H1 (cell line): ENCODE measurements at regions not wholly inside any gene's neighbourhood (a gene's known extent, or its start where the extent isn't known, plus 50 kb on each side); places are given as distances from the start of the nearest gene placed in this dataset.

ENCODE experiments used
- CTCF ChIA-PET: fragments of 300-600 bp; sonication (Branson Sonifier 250); formaldehyde crosslinking; loops from one replicate; lab custom pipeline; 2021; ENCODE audit not compliant: partially characterized antibody; lab: Charles Lee
- POLR2A ChIA-PET: fragments of 300-600 bp; sonication (Branson Sonifier 250); formaldehyde crosslinking; loops from one replicate; lab custom pipeline; 2021; ENCODE audit warnings: inconsistent platforms; ENCODE audit not compliant: partially characterized antibody; lab: Charles Lee
- DNase-seq, 2 experiments: peaks; one replicate each; pipeline versions ENCODE4 v3.0.0 to v3.0.0-alpha.2; 2010 to 2022; ENCODE audit warnings: low spot score in 2 of 2, low read depth in 1 of 2, mixed read lengths in 1 of 2
- FAIRE-seq: peaks from 2 replicates; lab custom pipeline; 2011; peaks lifted over from hg19 to GRCh38; lab: Jason Lieb, UNC
- H2AFZ ChIP-seq: 2 replicates; pipeline ENCODE4 v1.8.1; 2012; ENCODE audit warnings: low read length, inconsistent platforms
- H2AK5ac ChIP-seq: 2 replicates; pipeline ENCODE4 v1.6.1; 2013; ENCODE audit warnings: low read depth, low read length
- H2BK120ac ChIP-seq: replicated peaks from 2 replicates; pipeline ENCODE3; 2013; ENCODE audit warnings: low read depth, low read length, inconsistent platforms
- H2BK12ac ChIP-seq: 2 replicates; pipeline ENCODE4 v1.6.1; 2013; ENCODE audit warnings: low read depth, low read length
- H2BK15ac ChIP-seq: 2 replicates; pipeline ENCODE4 v1.6.1; 2013; ENCODE audit warnings: low read length
- H2BK20ac ChIP-seq: 2 replicates; pipeline ENCODE4 v1.6.1; 2013; ENCODE audit warnings: low read length
- H2BK5ac ChIP-seq: 2 replicates; pipeline ENCODE4 v1.6.1; 2013; ENCODE audit warnings: low read depth, low read length
- H3K14ac ChIP-seq: 2 replicates; pipeline ENCODE4 v1.6.1; 2013; ENCODE audit warnings: inconsistent platforms; ENCODE audit not compliant: insufficient read length
- H3K18ac ChIP-seq: 2 replicates; pipeline ENCODE4 v1.6.1; 2013; ENCODE audit warnings: low read length; ENCODE audit errors: extremely low read depth
- H3K23ac ChIP-seq: 2 replicates; pipeline ENCODE4 v1.6.1; 2013; ENCODE audit warnings: inconsistent platforms; ENCODE audit not compliant: insufficient read length
- H3K23me2 ChIP-seq: 2 replicates; pipeline ENCODE4 v1.6.1; 2013; ENCODE audit warnings: low read depth, low read length
- H3K27ac ChIP-seq: 2 replicates; pipeline ENCODE4 v1.6.1; 2011; ENCODE audit warnings: low read depth, low read length, inconsistent platforms
- H3K27me3 ChIP-seq, 4 experiments: replicated peaks in 1 of 4; 1 replicate in 1 of 4; 2 replicates in 3 of 4; pipeline versions ENCODE4 v1.6.1 to v1.8.1; 2011 to 2013; ENCODE audit warnings: low read length in 3 of 4, mild to moderate bottlenecking in 3 of 4, inconsistent platforms in 2 of 4, mixed read lengths in 2 of 4, moderate library complexity in 1 of 4; ENCODE audit not compliant: control insufficient read depth in 3 of 4, insufficient read depth in 3 of 4; ENCODE audit errors: extremely low read depth in 1 of 4
- H3K36me3 ChIP-seq, 4 experiments: 2 replicates each; pipeline versions ENCODE4 v1.6.1 to v1.8.1; 2011 to 2013; ENCODE audit warnings: mild to moderate bottlenecking in 4 of 4, low read length in 3 of 4, moderate library complexity in 2 of 4, control low read depth in 1 of 4, inconsistent platforms in 1 of 4; ENCODE audit not compliant: insufficient read depth in 4 of 4, control insufficient read depth in 2 of 4
- H3K4ac ChIP-seq: replicated peaks from 2 replicates; pipeline ENCODE3; 2013; ENCODE audit warnings: low read length, low read depth, mixed read lengths, inconsistent platforms; ENCODE audit not compliant: insufficient read length
- H3K4me1 ChIP-seq, 4 experiments: replicated peaks in 1 of 4; 1 replicate in 1 of 4; 2 replicates in 3 of 4; pipeline versions ENCODE4 v1.6.1 to v1.8.1; 2011 to 2013; ENCODE audit warnings: low read length in 3 of 4, inconsistent platforms in 2 of 4, mixed read lengths in 1 of 4; ENCODE audit not compliant: insufficient read depth in 4 of 4, control insufficient read depth in 3 of 4
- H3K4me2 ChIP-seq, 2 experiments: 2 replicates each; pipeline versions ENCODE4 v1.6.1 to v1.8.1; 2011 to 2013; ENCODE audit warnings: low read depth in 2 of 2, low read length in 2 of 2, control low read depth in 1 of 2, inconsistent platforms in 1 of 2, mild to moderate bottlenecking in 1 of 2; ENCODE audit not compliant: insufficient read depth in 1 of 2
- H3K4me3 ChIP-seq, 4 experiments: fragments of 200-600, 300-600 bp in 1 of 4; sonication (generic), shearing (Covaris generic), sonication (Bioruptor Twin) in 1 of 4; 2 replicates each; pipeline versions ENCODE4 v1.5.1 to v1.8.1; 2011 to 2016; ENCODE audit warnings: low read length in 4 of 4, low read depth in 3 of 4, control low read depth in 2 of 4, inconsistent platforms in 2 of 4, mild to moderate bottlenecking in 2 of 4, mixed read lengths in 1 of 4, moderate library complexity in 1 of 4; ENCODE audit not compliant: insufficient read depth in 2 of 4; ENCODE audit errors: extremely low read depth in 1 of 4
- H3K56ac ChIP-seq: replicated peaks from 2 replicates; pipeline ENCODE3; 2013; ENCODE audit warnings: low read depth, mild to moderate bottlenecking, mixed read lengths, low read length, inconsistent platforms; ENCODE audit not compliant: insufficient read length
- H3K79me1 ChIP-seq: 2 replicates; pipeline ENCODE4 v1.6.1; 2013; ENCODE audit warnings: low read depth, low read length, control low read depth
- H3K79me2 ChIP-seq, 2 experiments: 2 replicates each; pipeline versions ENCODE4 v1.6.1 to v1.8.1; 2012 to 2013; ENCODE audit warnings: low read length in 2 of 2, mild to moderate bottlenecking in 2 of 2, inconsistent platforms in 1 of 2; ENCODE audit not compliant: insufficient read depth in 2 of 2, control insufficient read depth in 1 of 2
- H3K9ac ChIP-seq, 4 experiments: replicated peaks in 1 of 4; 1 replicate in 1 of 4; 2 replicates in 3 of 4; pipeline versions ENCODE4 v1.6.1 to v1.8.1; 2011 to 2013; ENCODE audit warnings: low read depth in 3 of 4, low read length in 3 of 4, control low read depth in 2 of 4, mild to moderate bottlenecking in 2 of 4, moderate library complexity in 2 of 4, inconsistent platforms in 1 of 4; ENCODE audit errors: extremely low read depth in 1 of 4
- H3K9me3 ChIP-seq, 2 experiments: 2 replicates each; pipeline versions ENCODE4 v1.6.1 to v1.8.1; 2012 to 2013; ENCODE audit warnings: mild to moderate bottlenecking in 2 of 2, moderate library complexity in 2 of 2, control low read depth in 1 of 2, inconsistent platforms in 1 of 2, low read depth in 1 of 2, low read length in 1 of 2, mixed read lengths in 1 of 2; ENCODE audit not compliant: insufficient read depth in 2 of 2
- H4K20me1 ChIP-seq, 2 experiments: replicated peaks in 1 of 2; 2 replicates each; pipeline versions ENCODE3 to v1.8.1; 2011 to 2013; ENCODE audit warnings: inconsistent platforms in 2 of 2, low read length in 2 of 2, mild to moderate bottlenecking in 1 of 2; ENCODE audit not compliant: insufficient read depth in 2 of 2, control insufficient read depth in 1 of 2
- H4K5ac ChIP-seq: 2 replicates; pipeline ENCODE4 v1.6.1; 2013; ENCODE audit warnings: low read length, low read depth, mixed read lengths, inconsistent platforms; ENCODE audit not compliant: insufficient read length
- H4K8ac ChIP-seq: 2 replicates; pipeline ENCODE4 v1.8.0; 2013; ENCODE audit warnings: mild to moderate bottlenecking, moderate library complexity, low read length, inconsistent platforms; ENCODE audit not compliant: insufficient read depth; ENCODE audit errors: extremely low read depth
- H4K91ac ChIP-seq: replicated peaks from 2 replicates; pipeline ENCODE3; 2013; ENCODE audit warnings: low read length, mixed read lengths, inconsistent platforms; ENCODE audit not compliant: insufficient read length
- ATF3 ChIP-seq: IDR thresholded peaks from 2 replicates; pipeline ENCODE4 v1.6.1; 2011; ENCODE audit warnings: low read depth, mild to moderate bottlenecking, low read length; ENCODE audit not compliant: insufficient read depth
- BCL11A ChIP-seq, 2 experiments: IDR thresholded peaks; one replicate each; pipeline ENCODE4 v1.6.1; 2011; ENCODE audit warnings: low read depth in 2 of 2, low read length in 2 of 2, mild to moderate bottlenecking in 2 of 2
- CREB1 ChIP-seq: IDR thresholded peaks from 2 replicates; pipeline ENCODE4 v1.6.1; 2012; ENCODE audit warnings: inconsistent platforms
- JUN ChIP-seq: IDR thresholded peaks from 2 replicates; pipeline ENCODE4 v1.6.1; 2011; ENCODE audit warnings: low read depth, mild to moderate bottlenecking, improper control_type of control experiment, low read length
- KDM1A ChIP-seq: fragments of 200-600, 300-600 bp; sonication (generic); IDR thresholded peaks from 2 replicates; pipeline ENCODE4 v1.7.1; 2016; ENCODE audit warnings: mild to moderate bottlenecking, low read length, borderline replicate concordance
- KDM5A ChIP-seq: fragments of 200-600 bp; IDR thresholded peaks from 2 replicates; pipeline ENCODE4 v1.7.1; 2012; ENCODE audit warnings: mild to moderate bottlenecking, low read length, inconsistent platforms, mixed read lengths
- RXRA ChIP-seq: IDR thresholded peaks from 2 replicates; pipeline ENCODE4 v1.6.1; 2011; ENCODE audit warnings: low read depth, mild to moderate bottlenecking, low read length, moderate library complexity; ENCODE audit not compliant: insufficient read depth
- SIX5 ChIP-seq: IDR thresholded peaks from 2 replicates; pipeline ENCODE4 v1.6.1; 2011; ENCODE audit warnings: mild to moderate bottlenecking, low read depth, low read length
- SP2 ChIP-seq: IDR thresholded peaks from 2 replicates; pipeline ENCODE4 v1.6.1; 2012; ENCODE audit warnings: mild to moderate bottlenecking, low read length, inconsistent platforms
- TBP ChIP-seq: IDR thresholded peaks from 2 replicates; pipeline ENCODE4 v1.6.1; 2011; ENCODE audit warnings: low read depth, low read length, improper control_type of control experiment
- WGBS, 2 experiments: shearing (Covaris generic) in 1 of 2; methylation state at CpG; one replicate each; pipeline versions ENCODE4 v1.1.6 to v1.1.7; 2013 to 2015; ENCODE audit warnings: low lambda C conversion rate in 2 of 2, mixed read lengths in 2 of 2, inconsistent platforms in 1 of 2, low coverage in 1 of 2, missing lambda C conversion rate in 1 of 2; ENCODE audit not compliant: insufficient replicate concordance in 2 of 2, insufficient coverage in 1 of 2, insufficient read length in 1 of 2; ENCODE audit errors: extremely low coverage in 1 of 2, missing lambda C conversion rate in 1 of 2; 5-methylcytosine and 5-hydroxymethylcytosine counted together
- TF ChIP-seq, protein P1 (sequence below), 3 experiments: IDR thresholded peaks; 1 replicate in 2 of 3; 2 replicates in 1 of 3; pipeline versions ENCODE4 v1.5.1 to v1.6.1; 2011; ENCODE audit warnings: low read length in 3 of 3, mild to moderate bottlenecking in 3 of 3, inconsistent platforms in 2 of 3, low read depth in 1 of 3, moderate library complexity in 1 of 3; ENCODE audit not compliant: insufficient read depth in 1 of 3; ENCODE audit errors: control extremely low read depth in 1 of 3

GRCh38 chr5:104817127-104817526 is 1254.5 kb upstream of the NUDT12 start:
- no peaks in the 10 kb centered on the region for H3K79me1 ChIP-seq
- H4K5ac ChIP-seq = no peak overlapping the region
- H3K4me3 ChIP-seq = no peak overlapping the region
- H4K8ac ChIP-seq = no peak overlapping the region
- DNase-seq (no peak), FAIRE-seq (no peak)
- H4K20me1 ChIP-seq = no peaks in the 10 kb centered on the region
- H3K18ac ChIP-seq = no peak overlapping the region
- no peaks in the 10 kb centered on the region for H3K79me2 ChIP-seq
- H2BK20ac ChIP-seq = no peak overlapping the region
- H3K23me2 ChIP-seq = no peaks in the 10 kb centered on the region
- no peak overlapping the region for H3K27ac ChIP-seq
- H3K23ac ChIP-seq = no peak overlapping the region
- H4K91ac ChIP-seq = no peak overlapping the region
- H3K9ac ChIP-seq = no peak overlapping the region
- ChIA-PET CTCF (no interaction called here), POLR2A (no interaction called here)
- no peak overlapping the region for H3K14ac ChIP-seq
- H3K4ac ChIP-seq = no peak overlapping the region
- TF ChIP-seq, protein P1, sequence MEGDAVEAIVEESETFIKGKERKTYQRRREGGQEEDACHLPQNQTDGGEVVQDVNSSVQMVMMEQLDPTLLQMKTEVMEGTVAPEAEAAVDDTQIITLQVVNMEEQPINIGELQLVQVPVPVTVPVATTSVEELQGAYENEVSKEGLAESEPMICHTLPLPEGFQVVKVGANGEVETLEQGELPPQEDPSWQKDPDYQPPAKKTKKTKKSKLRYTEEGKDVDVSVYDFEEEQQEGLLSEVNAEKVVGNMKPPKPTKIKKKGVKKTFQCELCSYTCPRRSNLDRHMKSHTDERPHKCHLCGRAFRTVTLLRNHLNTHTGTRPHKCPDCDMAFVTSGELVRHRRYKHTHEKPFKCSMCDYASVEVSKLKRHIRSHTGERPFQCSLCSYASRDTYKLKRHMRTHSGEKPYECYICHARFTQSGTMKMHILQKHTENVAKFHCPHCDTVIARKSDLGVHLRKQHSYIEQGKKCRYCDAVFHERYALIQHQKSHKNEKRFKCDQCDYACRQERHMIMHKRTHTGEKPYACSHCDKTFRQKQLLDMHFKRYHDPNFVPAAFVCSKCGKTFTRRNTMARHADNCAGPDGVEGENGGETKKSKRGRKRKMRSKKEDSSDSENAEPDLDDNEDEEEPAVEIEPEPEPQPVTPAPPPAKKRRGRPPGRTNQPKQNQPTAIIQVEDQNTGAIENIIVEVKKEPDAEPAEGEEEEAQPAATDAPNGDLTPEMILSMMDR (IDR thresholded peaks at IDR 0.05; ENCODE audit: control extremely low read depth in 1 of 3, insufficient read depth in 1 of 3, low read depth in 1 of 3, low read length in 3 of 3) = no peak
- no peak for TF ChIP-seq SP2
- no peak for TF ChIP-seq JUN
- no peak for TF ChIP-seq RXRA
- TF ChIP-seq TBP = no peak
- TF ChIP-seq ATF3 = no peak
- no peak for TF ChIP-seq CREB1
- no peak for TF ChIP-seq SIX5
- TF ChIP-seq KDM1A = no peak
- TF ChIP-seq KDM5A = no peak
- no peak for TF ChIP-seq BCL11A (IDR thresholded peaks at IDR 0.05; ENCODE audit: low read depth in 2 of 2, low read length in 2 of 2)
- no peak overlapping the region for H2AK5ac ChIP-seq
- no peaks in the 10 kb centered on the region for H3K4me1 ChIP-seq
- no peaks in the 10 kb centered on the region for H3K9me3 ChIP-seq
- H3K56ac ChIP-seq = no peak overlapping the region
- no peaks in the 10 kb centered on the region for H3K36me3 ChIP-seq
- H2BK15ac ChIP-seq = no peak overlapping the region
- no peak overlapping the region for H2AFZ ChIP-seq
- no peak overlapping the region for H3K4me2 ChIP-seq
- WGBS, 2 experiments = 86% methylated on average over 1 of the region's 1 CpG; no CpG with 5 or more reads in 1 of the 2 experiments
- no peak overlapping the region for H2BK120ac ChIP-seq
- H3K27me3 ChIP-seq = no peaks in the 10 kb centered on the region
- no peak overlapping the region for H2BK5ac ChIP-seq
- H2BK12ac ChIP-seq = no peak overlapping the region
